Testis (tissue), 2 donors: ENCODE measurements at regions not wholly inside any gene's neighbourhood (a gene's known extent, or its start where the extent isn't known, plus 50 kb on each side); places are given as distances from the start of the nearest gene placed in this dataset.

Source experiments
- CTCF ChIP-seq, 3 experiments: fragments of 450-650 bp in 2 of 3; fragments of 200-600 bp in 1 of 3; sonication (generic) in 1 of 3; IDR thresholded peaks; one replicate each; pipeline ENCODE4 v1.5.1; 2016 to 2019; ENCODE audit warnings: antibody characterized with exemption in 3 of 3, mild to moderate bottlenecking in 2 of 3, moderate library complexity in 1 of 3
- POLR2A ChIP-seq: fragments of 450-650 bp; IDR thresholded peaks from one replicate; pipeline ENCODE4 v1.6.1; 2017; ENCODE audit warnings: antibody characterized with exemption, mild to moderate bottlenecking, moderate library complexity

GRCh38 chr11:119860561-119861094 is 131.6 kb upstream of the NECTIN1 start:
- no peak for TF ChIP-seq POLR2A
- TF ChIP-seq CTCF (IDR thresholded peaks at IDR 0.05), result no peak
